Esophagus squamous epithelium (tissue), 4 donors: ENCODE measurements at regions not wholly inside any gene's neighbourhood (a gene's known extent, or its start where the extent isn't known, plus 50 kb on each side); places are given as distances from the start of the nearest gene placed in this dataset.

Source experiments
- CTCF ChIP-seq, 6 experiments: fragments of 450-650 bp in 4 of 6; fragments of 200-600 bp in 2 of 6; sonication (generic) in 2 of 6; IDR thresholded peaks; one replicate each; pipeline ENCODE4 v1.5.1; 2016 to 2019; ENCODE audit warnings: antibody characterized with exemption in 6 of 6, mild to moderate bottlenecking in 4 of 6, moderate library complexity in 4 of 6
- POLR2A ChIP-seq, 4 donors: fragments of 450-650 bp; IDR thresholded peaks; one replicate each; pipeline ENCODE4 v1.6.1; 2017; ENCODE audit warnings: antibody characterized with exemption in 4 of 4, mild to moderate bottlenecking in 4 of 4, moderate library complexity in 3 of 4

- no peak for TF ChIP-seq CTCF (IDR thresholded peaks at IDR 0.05)
- TF ChIP-seq POLR2A (IDR thresholded peaks at IDR 0.05) = no peak
These were observed 147.8 kb upstream of the KLF6 start for GRCh38 chr10:3932597-3933375.
